ENCODE measurements at regions not wholly inside any gene's neighbourhood (a gene's known extent, or its start where the extent isn't known, plus 50 kb on each side); places are given as distances from the start of the nearest gene placed in this dataset.

GRCh38 chr4:111793433-111794091 is 351.7 kb upstream of the FAM241A start:
- Histone ChIP-seq H3K4me3 (no peak overlapping the region), H3K27ac (no peak overlapping the region), H3K27me3 (replicated peaks) (no peaks in the 10 kb centered on the region; the same call in 1 of the 2 replicates), H3K36me3 (no peaks in the 10 kb centered on the region), H3K4me1 (replicated peaks) (no peaks in the 10 kb centered on the region), H3K9me3 (replicated peaks) (no peaks in the 10 kb centered on the region)
- no peak for DNase-seq (ENCODE audit: low read depth in 1 of 2, low spot score in 2 of 2)

- Histone ChIP-seq H3K9me3 (replicated peaks) (no peaks in the 10 kb centered on the region), H3K4me3 (no peak overlapping the region), H3K36me3 (no peaks in the 10 kb centered on the region), H3K27me3 (replicated peaks) (no peaks in the 10 kb centered on the region; the same call in 1 of the 2 replicates), H3K4me1 (replicated peaks) (no peaks in the 10 kb centered on the region), H3K27ac (no peak overlapping the region)
- no peak for DNase-seq (ENCODE audit: low read depth in 1 of 2, low spot score in 2 of 2)
Observed at GRCh38 chr4:111797455-111798163, 347.6 kb upstream of the FAM241A start.

GRCh38 chr4:111798840-111799239 is 346.4 kb upstream of the FAM241A start:
- Histone ChIP-seq H3K36me3 (no peaks in the 10 kb centered on the region), H3K27ac (no peak overlapping the region)
- DNase-seq (ENCODE audit: low read depth in 1 of 2, low spot score in 2 of 2): no peak

GRCh38 chr4:111800551-111800950 is 344.7 kb upstream of the FAM241A start:
- no peak for DNase-seq (ENCODE audit: low read depth in 1 of 2, low spot score in 2 of 2)
- no peaks in the 10 kb centered on the region; the same call in 1 of the 2 replicates for H3K27me3 ChIP-seq (replicated peaks)
- no peaks in the 10 kb centered on the region for H3K36me3 ChIP-seq
- no peaks in the 10 kb centered on the region for H3K9me3 ChIP-seq (replicated peaks)
- H3K4me1 ChIP-seq (replicated peaks): no peaks in the 10 kb centered on the region
- no peak overlapping the region for H3K4me3 ChIP-seq
- no peak overlapping the region for H3K27ac ChIP-seq

More at GRCh38 chr4:111798840-111799239, 346.4 kb upstream of the FAM241A start:
- Histone ChIP-seq H3K4me3 (no peak overlapping the region), H3K4me1 (replicated peaks) (no peaks in the 10 kb centered on the region), H3K27me3 (replicated peaks) (no peaks in the 10 kb centered on the region; the same call in 1 of the 2 replicates), H3K9me3 (replicated peaks) (no peaks in the 10 kb centered on the region)

- H3K4me1 ChIP-seq (replicated peaks): no peaks in the 10 kb centered on the region
- H3K36me3 ChIP-seq: no peaks in the 10 kb centered on the region
- H3K27me3 ChIP-seq (replicated peaks): peaks cover 4% of the 10 kb centered on the region; the same call in 1 of the 2 replicates
- DNase-seq (ENCODE audit: low read depth in 1 of 2, low spot score in 2 of 2): no peak
- H3K27ac ChIP-seq: no peak overlapping the region
- no peak overlapping the region for H3K4me3 ChIP-seq
- no peaks in the 10 kb centered on the region for H3K9me3 ChIP-seq (replicated peaks)
Observed at GRCh38 chr4:111802191-111802590, 343.1 kb upstream of the FAM241A start.

- Histone ChIP-seq H3K4me3 (no peak overlapping the region), H3K9me3 (replicated peaks) (no peaks in the 10 kb centered on the region; the same call in 1 of the 2 replicates), H3K36me3 (no peaks in the 10 kb centered on the region), H3K4me1 (replicated peaks) (no peaks in the 10 kb centered on the region), H3K27ac (no peak overlapping the region), H3K27me3 (replicated peaks) (peaks cover 7% of the 10 kb centered on the region)
- DNase-seq (ENCODE audit: low read depth in 1 of 2, low spot score in 2 of 2): no peak
Observed at GRCh38 chr4:111806331-111806730, 338.9 kb upstream of the FAM241A start.

- H3K4me1 ChIP-seq (replicated peaks): no peaks in the 10 kb centered on the region
- H3K27me3 ChIP-seq (replicated peaks): peaks cover 13% of the 10 kb centered on the region
- H3K4me3 ChIP-seq: no peak overlapping the region
- no peaks in the 10 kb centered on the region; the same call in 1 of the 2 replicates for H3K9me3 ChIP-seq (replicated peaks)
- DNase-seq (ENCODE audit: low read depth in 1 of 2, low spot score in 2 of 2): no peak
- H3K27ac ChIP-seq: no peak overlapping the region
- no peaks in the 10 kb centered on the region for H3K36me3 ChIP-seq
Observed at GRCh38 chr4:111807576-111807975, 337.7 kb upstream of the FAM241A start.

GRCh38 chr4:111808174-111808573 is 337.1 kb upstream of the FAM241A start:
- no peak overlapping the region for H3K4me3 ChIP-seq
- H3K27ac ChIP-seq: no peak overlapping the region
- H3K4me1 ChIP-seq (replicated peaks): no peaks in the 10 kb centered on the region
- H3K36me3 ChIP-seq: no peaks in the 10 kb centered on the region
- peaks cover 13% of the 10 kb centered on the region for H3K27me3 ChIP-seq (replicated peaks)
- H3K9me3 ChIP-seq (replicated peaks): no peaks in the 10 kb centered on the region; the same call in 1 of the 2 replicates
- DNase-seq (ENCODE audit: low read depth in 1 of 2, low spot score in 2 of 2): no peak

- DNase-seq (ENCODE audit: low read depth in 1 of 2, low spot score in 2 of 2): no peak
- H3K4me3 ChIP-seq: no peak overlapping the region
- no peak overlapping the region for H3K27ac ChIP-seq
- no peaks in the 10 kb centered on the region; the same call in 1 of the 2 replicates for H3K9me3 ChIP-seq (replicated peaks)
- H3K4me1 ChIP-seq (replicated peaks): no peaks in the 10 kb centered on the region
- peaks cover 13% of the 10 kb centered on the region for H3K27me3 ChIP-seq (replicated peaks)
- H3K36me3 ChIP-seq: no peaks in the 10 kb centered on the region
Observed at GRCh38 chr4:111811661-111812060, 333.6 kb upstream of the FAM241A start.

GRCh38 chr4:111812114-111812513 is 333.1 kb upstream of the FAM241A start:
- Histone ChIP-seq H3K27me3 (replicated peaks) (peaks cover 10% of the 10 kb centered on the region), H3K9me3 (replicated peaks) (no peaks in the 10 kb centered on the region; the same call in 1 of the 2 replicates), H3K4me3 (no peak overlapping the region), H3K27ac (no peak overlapping the region), H3K36me3 (no peaks in the 10 kb centered on the region), H3K4me1 (replicated peaks) (no peaks in the 10 kb centered on the region)
- DNase-seq (ENCODE audit: low read depth in 1 of 2, low spot score in 2 of 2): no peak

GRCh38 chr4:111812760-111813159 is 332.5 kb upstream of the FAM241A start:
- no peak for DNase-seq (ENCODE audit: low read depth in 1 of 2, low spot score in 2 of 2)
- Histone ChIP-seq H3K4me3 (no peak overlapping the region), H3K9me3 (replicated peaks) (no peaks in the 10 kb centered on the region; the same call in 1 of the 2 replicates), H3K4me1 (replicated peaks) (no peaks in the 10 kb centered on the region), H3K27me3 (replicated peaks) (peaks cover 6% of the 10 kb centered on the region), H3K27ac (no peak overlapping the region), H3K36me3 (no peaks in the 10 kb centered on the region)

- Histone ChIP-seq H3K9me3 (replicated peaks) (no peaks in the 10 kb centered on the region; the same call in 1 of the 2 replicates), H3K27me3 (replicated peaks) (peaks cover 6% of the 10 kb centered on the region; the same call in 1 of the 2 replicates), H3K4me3 (no peak overlapping the region), H3K4me1 (replicated peaks) (no peaks in the 10 kb centered on the region), H3K27ac (no peak overlapping the region), H3K36me3 (no peaks in the 10 kb centered on the region)
- DNase-seq (ENCODE audit: low read depth in 1 of 2, low spot score in 2 of 2): no peak
Observed at GRCh38 chr4:111813555-111814140, 331.6 kb upstream of the FAM241A start.

GRCh38 chr4:111814961-111815360 is 330.3 kb upstream of the FAM241A start:
- Histone ChIP-seq H3K4me1 (replicated peaks) (no peaks in the 10 kb centered on the region), H3K4me3 (no peak overlapping the region)
- no peak for DNase-seq (ENCODE audit: low read depth in 1 of 2, low spot score in 2 of 2)

GRCh38 chr4:111821342-111821741 is 323.9 kb upstream of the FAM241A start:
- no peaks in the 10 kb centered on the region for H3K9me3 ChIP-seq (replicated peaks)
- no peaks in the 10 kb centered on the region for H3K4me1 ChIP-seq (replicated peaks)
- H3K4me3 ChIP-seq: no peak overlapping the region
- no peaks in the 10 kb centered on the region for H3K27me3 ChIP-seq (replicated peaks)
- no peak for DNase-seq (ENCODE audit: low read depth in 1 of 2, low spot score in 2 of 2)
- no peak overlapping the region for H3K27ac ChIP-seq
- no peaks in the 10 kb centered on the region for H3K36me3 ChIP-seq

More at GRCh38 chr4:111814961-111815360, 330.3 kb upstream of the FAM241A start:
- Histone ChIP-seq H3K9me3 (replicated peaks) (no peaks in the 10 kb centered on the region), H3K27ac (no peak overlapping the region), H3K27me3 (replicated peaks) (peaks cover 6% of the 10 kb centered on the region; the same call in 1 of the 2 replicates), H3K36me3 (no peaks in the 10 kb centered on the region)
